Smooth muscle cell (in vitro differentiated cells): ENCODE measurements at regions not wholly inside any gene's neighbourhood (a gene's known extent, or its start where the extent isn't known, plus 50 kb on each side); places are given as distances from the start of the nearest gene placed in this dataset.

Experiments
- DNase-seq: peaks from one replicate; lab custom pipeline; 2025; ENCODE audit not compliant: unreplicated experiment; lab: John Stamatoyannopoulos, UW
- H2AFZ ChIP-seq: fragments of 200-600 bp; sonication (generic); 2 replicates; pipeline ENCODE4 v1.6.0; 2016; ENCODE audit warnings: antibody characterized with exemption, low read depth, mild to moderate bottlenecking
- H3F3A ChIP-seq: fragments of 200-600 bp; sonication (generic); 2 replicates; pipeline ENCODE4 v1.6.0; 2017; ENCODE audit warnings: antibody characterized with exemption, low read depth
- H3K27ac ChIP-seq: fragments of 200-600 bp; sonication (generic); 2 replicates; pipeline ENCODE4 v1.5.1; 2016; ENCODE audit warnings: low read depth, mild to moderate bottlenecking
- H3K27me3 ChIP-seq: fragments of 200-600 bp; sonication (generic); 2 replicates; pipeline ENCODE4 v1.6.1; 2016; ENCODE audit warnings: low read depth, mild to moderate bottlenecking
- H3K36me3 ChIP-seq: fragments of 200-600 bp; sonication (generic); 2 replicates; pipeline ENCODE4 v1.5.1; 2016; ENCODE audit warnings: low read depth
- H3K4me1 ChIP-seq: fragments of 200-600 bp; sonication (generic); 2 replicates; pipeline ENCODE4 v1.5.1; 2016; ENCODE audit warnings: low read depth
- H3K4me2 ChIP-seq: fragments of 200-600 bp; sonication (generic); 2 replicates; pipeline ENCODE4 v1.6.0; 2016; ENCODE audit warnings: mild to moderate bottlenecking
- H3K4me3 ChIP-seq: fragments of 200-600 bp; sonication (generic); 2 replicates; pipeline ENCODE4 v1.5.1; 2016; ENCODE audit warnings: mild to moderate bottlenecking
- H3K79me2 ChIP-seq: fragments of 200-600 bp; sonication (generic); 2 replicates; pipeline ENCODE4 v1.6.0; 2016; ENCODE audit warnings: low read depth, mild to moderate bottlenecking
- H3K9ac ChIP-seq: fragments of 200-600 bp; sonication (generic); 2 replicates; pipeline ENCODE4 v1.6.0; 2016; ENCODE audit warnings: low read depth
- H3K9me3 ChIP-seq: fragments of 200-600 bp; sonication (generic); replicated peaks from 2 replicates; pipeline ENCODE4 v1.5.1; 2016; ENCODE audit warnings: low read depth
- H4K20me1 ChIP-seq: fragments of 200-600 bp; sonication (generic); 2 replicates; pipeline ENCODE4 v1.6.0; 2016; ENCODE audit warnings: low read depth
- WGBS: methylation state at CpG from one replicate; pipeline ENCODE4 v1.1.7; 2016; ENCODE audit warnings: low lambda C conversion rate; 5-methylcytosine and 5-hydroxymethylcytosine counted together
- TF ChIP-seq, protein P1 (sequence below): fragments of 200-600 bp; sonication (generic); IDR thresholded peaks from 2 replicates; pipeline ENCODE4 v1.5.1; 2017; ENCODE audit warnings: borderline replicate concordance, mild to moderate bottlenecking, antibody characterized with exemption; ENCODE audit not compliant: insufficient read depth, poor library complexity, severe bottlenecking

DNA sequence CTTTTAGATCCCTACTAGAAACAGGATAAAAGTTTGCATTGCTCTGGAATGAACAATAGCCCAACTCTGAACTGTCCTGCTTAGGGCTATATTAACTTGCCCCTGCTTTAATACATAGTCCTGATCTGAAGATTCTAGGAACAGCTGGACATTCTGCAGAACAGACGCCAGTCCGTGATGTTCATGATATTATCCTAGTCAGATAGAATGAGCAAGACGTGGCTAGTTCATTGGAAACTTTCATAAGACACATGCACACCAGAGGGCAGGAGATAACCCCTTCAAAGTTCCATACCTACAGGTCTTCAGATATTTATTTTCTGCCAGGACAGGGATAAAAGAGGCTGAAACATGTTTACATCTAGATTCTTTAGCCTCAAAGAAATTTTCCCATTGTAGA lies 75.5 kb upstream of the CLNK start:
- Histone ChIP-seq H3K79me2 (no peaks in the 10 kb centered on the region), H3K36me3 (no peaks in the 10 kb centered on the region), H2AFZ (no peak overlapping the region), H3K27ac (no peak overlapping the region), H3K4me3 (no peak overlapping the region), H3K9ac (no peak overlapping the region), H4K20me1 (no peaks in the 10 kb centered on the region), H3K4me2 (no peak overlapping the region), H3K4me1 (no peaks in the 10 kb centered on the region), H3K9me3 (no peaks in the 10 kb centered on the region), H3F3A (peaks cover 4% of the 10 kb centered on the region), H3K27me3 (no peaks in the 10 kb centered on the region)
- no peak for DNase-seq
- 69% methylated on average over 3 of the region's 3 CpGs for WGBS
- TF ChIP-seq, protein P1, sequence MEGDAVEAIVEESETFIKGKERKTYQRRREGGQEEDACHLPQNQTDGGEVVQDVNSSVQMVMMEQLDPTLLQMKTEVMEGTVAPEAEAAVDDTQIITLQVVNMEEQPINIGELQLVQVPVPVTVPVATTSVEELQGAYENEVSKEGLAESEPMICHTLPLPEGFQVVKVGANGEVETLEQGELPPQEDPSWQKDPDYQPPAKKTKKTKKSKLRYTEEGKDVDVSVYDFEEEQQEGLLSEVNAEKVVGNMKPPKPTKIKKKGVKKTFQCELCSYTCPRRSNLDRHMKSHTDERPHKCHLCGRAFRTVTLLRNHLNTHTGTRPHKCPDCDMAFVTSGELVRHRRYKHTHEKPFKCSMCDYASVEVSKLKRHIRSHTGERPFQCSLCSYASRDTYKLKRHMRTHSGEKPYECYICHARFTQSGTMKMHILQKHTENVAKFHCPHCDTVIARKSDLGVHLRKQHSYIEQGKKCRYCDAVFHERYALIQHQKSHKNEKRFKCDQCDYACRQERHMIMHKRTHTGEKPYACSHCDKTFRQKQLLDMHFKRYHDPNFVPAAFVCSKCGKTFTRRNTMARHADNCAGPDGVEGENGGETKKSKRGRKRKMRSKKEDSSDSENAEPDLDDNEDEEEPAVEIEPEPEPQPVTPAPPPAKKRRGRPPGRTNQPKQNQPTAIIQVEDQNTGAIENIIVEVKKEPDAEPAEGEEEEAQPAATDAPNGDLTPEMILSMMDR, result no peak

DNA sequence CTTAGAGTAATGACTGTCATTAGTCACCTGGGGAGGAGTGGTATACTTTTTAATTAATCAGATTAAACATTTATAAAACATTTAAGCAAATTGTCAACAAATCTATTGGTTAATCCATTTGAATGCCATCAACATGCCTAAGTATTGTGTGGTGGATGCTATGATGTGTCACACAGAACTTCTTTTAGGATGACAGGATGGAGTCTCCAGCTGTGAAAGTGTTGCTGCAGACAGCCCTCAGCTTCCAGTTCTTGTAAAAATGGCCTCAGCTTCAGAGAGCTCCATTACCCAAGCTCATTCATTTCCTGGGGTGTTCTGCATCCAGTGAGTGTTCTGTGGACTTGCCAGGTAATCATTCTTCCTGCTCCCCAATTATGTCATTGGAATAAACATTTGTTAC lies 74.3 kb upstream of the CLNK start:
- H3K27ac ChIP-seq, result no peak overlapping the region
- H3K4me3 ChIP-seq, result no peak overlapping the region
- H3K27me3 ChIP-seq, result no peaks in the 10 kb centered on the region
- H2AFZ ChIP-seq, result no peak overlapping the region
- H3K4me2 ChIP-seq, result no peak overlapping the region
- no peak overlapping the region for H3K9ac ChIP-seq
- DNase-seq, result no peak
- H3K79me2 ChIP-seq, result no peaks in the 10 kb centered on the region
- TF ChIP-seq, protein P1, result no peak
- peaks cover 5% of the 10 kb centered on the region for H3K4me1 ChIP-seq
- peaks cover 4% of the 10 kb centered on the region for H3F3A ChIP-seq
- no peaks in the 10 kb centered on the region for H3K36me3 ChIP-seq
- H4K20me1 ChIP-seq, result no peaks in the 10 kb centered on the region
- H3K9me3 ChIP-seq, result no peaks in the 10 kb centered on the region

DNA sequence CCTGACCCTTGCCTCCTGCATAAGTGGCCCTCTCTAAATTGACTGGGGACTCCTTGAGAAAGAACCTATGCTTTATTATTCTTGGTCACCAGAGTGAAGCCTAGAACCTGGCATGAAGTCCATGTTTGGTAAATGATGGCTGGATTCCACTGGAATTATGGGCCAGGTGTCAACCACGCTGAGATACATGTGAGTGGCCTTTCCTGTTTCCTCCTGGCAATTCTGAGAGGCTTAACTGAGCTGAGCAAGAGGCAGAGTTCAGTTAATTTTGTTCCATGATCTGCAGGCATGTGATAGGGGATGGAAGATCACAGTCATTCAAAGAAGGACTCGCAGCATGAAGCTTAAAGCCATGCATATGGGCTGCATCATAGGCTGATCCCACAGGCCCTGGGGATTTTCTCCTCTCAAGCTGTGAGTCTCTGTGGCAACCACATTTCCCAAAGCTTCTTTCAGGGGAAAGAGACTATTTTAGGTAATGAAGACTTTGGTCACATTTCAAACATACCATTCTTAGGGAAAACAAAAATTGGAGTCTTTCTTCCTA lies 69.4 kb upstream of the CLNK start:
- Histone ChIP-seq H3K79me2 (no peaks in the 10 kb centered on the region), H3K9me3 (no peaks in the 10 kb centered on the region), H3K4me1 (peaks cover 5% of the 10 kb centered on the region), H3K4me3 (no peak overlapping the region), H3K4me2 (no peak overlapping the region), H3K27me3 (no peaks in the 10 kb centered on the region), H3K36me3 (no peaks in the 10 kb centered on the region), H4K20me1 (no peaks in the 10 kb centered on the region), H3K9ac (no peak overlapping the region), H3K27ac (no peak overlapping the region), H2AFZ (no peak overlapping the region), H3F3A (no peaks in the 10 kb centered on the region)
- WGBS, result 48% methylated on average over 2 of the region's 2 CpGs
- TF ChIP-seq, protein P1, result no peak
- no peak for DNase-seq

DNA sequence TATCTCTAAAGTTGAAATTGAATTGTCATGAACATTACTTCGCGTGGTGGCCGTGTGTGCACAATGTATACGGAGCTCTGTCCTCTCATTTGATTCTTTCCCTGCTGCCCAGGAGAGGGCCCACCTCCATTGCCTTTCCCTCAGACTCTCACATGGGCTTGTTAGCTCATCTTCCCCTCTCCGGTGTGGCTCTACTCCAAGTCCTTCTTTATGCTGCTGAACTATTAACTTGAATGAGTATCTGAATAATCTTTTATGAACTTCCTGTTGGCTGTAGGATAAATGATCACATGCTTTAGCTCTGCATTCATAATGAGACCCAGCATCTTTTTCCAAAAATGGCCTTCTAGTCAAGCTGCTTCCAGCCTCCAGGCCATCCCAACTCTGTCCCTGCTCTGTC lies 68.8 kb upstream of the CLNK start:
- Histone ChIP-seq H3K9ac (no peak overlapping the region), H3K9me3 (no peaks in the 10 kb centered on the region), H3K36me3 (no peaks in the 10 kb centered on the region), H2AFZ (no peak overlapping the region), H3F3A (no peaks in the 10 kb centered on the region), H3K4me1 (peaks cover 5% of the 10 kb centered on the region), H3K4me2 (no peak overlapping the region), H3K4me3 (no peak overlapping the region), H4K20me1 (no peaks in the 10 kb centered on the region), H3K27ac (no peak overlapping the region), H3K79me2 (no peaks in the 10 kb centered on the region), H3K27me3 (no peaks in the 10 kb centered on the region)
- WGBS, result 91% methylated on average over 5 of the region's 5 CpGs
- TF ChIP-seq, protein P1, result no peak
- no peak for DNase-seq
